Nephron progenitor cell (in vitro differentiated cells): ENCODE measurements at regions not wholly inside any gene's neighbourhood (a gene's known extent, or its start where the extent isn't known, plus 50 kb on each side); places are given as distances from the start of the nearest gene placed in this dataset.
A peak's percentile ranks its signal among the peaks of the same experiment; 100 is the strongest.

ENCODE experiments used
- DNase-seq: peaks from one replicate; pipeline ENCODE4 v3.0.0; 2021
- H3K27ac Mint-ChIP-seq: 2 replicates; pipeline ENCODE4 v1.8.0; 2021; ENCODE audit warnings: mild to moderate bottlenecking, moderate library complexity, mixed read lengths
- H3K27me3 Mint-ChIP-seq: 2 replicates; pipeline ENCODE4 v1.8.0; 2021; ENCODE audit warnings: mild to moderate bottlenecking, low read depth, mixed read lengths; ENCODE audit not compliant: poor library complexity
- H3K36me3 Mint-ChIP-seq: 2 replicates; pipeline ENCODE4 v1.8.0; 2021; ENCODE audit warnings: low read depth, mixed read lengths
- H3K4me1 Mint-ChIP-seq: 2 replicates; pipeline ENCODE4 v1.8.0; 2021; ENCODE audit warnings: mixed read lengths
- H3K4me3 Mint-ChIP-seq: 2 replicates; pipeline ENCODE4 v1.8.0; 2021; ENCODE audit warnings: mild to moderate bottlenecking, moderate library complexity, mixed read lengths
- H3K9me3 Mint-ChIP-seq: 2 replicates; pipeline ENCODE4 v1.8.0; 2021; ENCODE audit warnings: mild to moderate bottlenecking, moderate library complexity, mixed read lengths
- TF ChIP-seq, protein P1 (sequence below): fragments of 200-600 bp; sonication (generic); IDR thresholded peaks from 2 replicates; pipeline ENCODE4 v1.5.0; 2021; ENCODE audit warnings: antibody characterized with exemption

DNA sequence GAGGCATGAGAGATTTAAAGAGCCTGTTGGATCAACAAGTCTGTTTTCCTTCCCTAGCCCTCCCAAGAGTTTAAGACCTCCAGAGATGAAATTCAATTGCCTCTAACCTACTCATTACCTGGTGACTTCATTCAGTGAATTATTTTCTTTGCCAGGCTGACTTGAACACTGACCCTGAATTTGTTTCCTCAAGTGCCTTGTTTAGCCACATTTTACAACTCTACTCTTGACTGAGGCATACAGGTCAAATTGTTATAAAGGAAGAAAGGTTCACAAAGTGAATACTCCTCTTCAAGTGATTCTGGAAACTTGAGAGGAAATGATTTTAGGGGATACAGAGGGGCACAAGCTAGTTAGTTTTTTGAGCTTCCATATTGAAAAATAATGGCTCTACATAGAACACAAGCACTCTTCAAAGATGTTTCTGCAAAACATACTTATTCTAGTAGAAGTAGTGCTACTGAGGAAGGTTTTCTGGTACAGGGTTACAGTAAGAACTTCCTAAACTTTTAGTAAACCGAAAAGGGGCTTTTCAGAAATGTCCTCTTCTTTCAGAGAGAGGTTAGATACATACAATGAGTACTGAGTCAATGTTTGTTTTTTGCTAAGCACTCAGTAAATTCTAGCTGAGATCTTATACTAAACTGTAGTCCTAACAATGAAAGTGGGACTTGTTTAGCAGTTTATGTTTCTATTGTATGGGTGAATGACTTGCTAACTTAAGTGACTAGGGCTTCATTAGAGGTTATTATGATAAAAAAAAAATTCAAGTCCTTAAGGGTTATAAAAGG lies 137.4 kb upstream of the SATB1 start:
- no peak for DNase-seq
- H3K4me3 Mint-ChIP-seq: no peak overlapping the region
- no peaks in the 10 kb centered on the region for H3K36me3 Mint-ChIP-seq

DNA sequence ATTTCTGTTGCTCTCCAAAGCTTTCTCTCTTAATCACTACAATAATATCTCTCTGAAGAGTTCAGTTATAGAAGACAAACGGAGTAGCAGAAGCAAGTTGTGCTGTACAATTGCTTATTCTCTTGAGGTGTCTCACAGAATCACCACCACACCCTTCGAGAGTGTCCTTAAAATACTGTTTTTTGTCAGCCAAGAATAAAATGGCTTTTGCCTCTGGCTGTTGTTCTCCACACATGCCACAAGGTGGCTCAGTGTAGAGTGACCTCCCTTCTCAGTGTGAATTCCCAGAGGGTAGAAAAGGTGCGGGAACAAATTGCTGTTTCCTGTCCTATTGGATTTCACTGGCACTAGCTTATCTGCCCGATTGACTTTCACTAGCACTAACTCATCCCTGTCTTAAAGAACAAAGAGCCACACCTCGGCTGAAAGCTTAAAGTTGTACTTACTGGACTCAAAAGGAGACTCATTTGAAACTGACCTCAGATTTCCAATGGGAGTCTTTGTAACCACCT lies 134.2 kb upstream of the SATB1 start:
- H3K4me1 Mint-ChIP-seq: peaks cover 11% of the 10 kb centered on the region
- peaks cover 5% of the 10 kb centered on the region for H3K27me3 Mint-ChIP-seq
- DNase-seq: peak; percentile 40
- no peaks in the 10 kb centered on the region for H3K9me3 Mint-ChIP-seq
- H3K27ac Mint-ChIP-seq: no peak overlapping the region
- TF ChIP-seq, protein P1, sequence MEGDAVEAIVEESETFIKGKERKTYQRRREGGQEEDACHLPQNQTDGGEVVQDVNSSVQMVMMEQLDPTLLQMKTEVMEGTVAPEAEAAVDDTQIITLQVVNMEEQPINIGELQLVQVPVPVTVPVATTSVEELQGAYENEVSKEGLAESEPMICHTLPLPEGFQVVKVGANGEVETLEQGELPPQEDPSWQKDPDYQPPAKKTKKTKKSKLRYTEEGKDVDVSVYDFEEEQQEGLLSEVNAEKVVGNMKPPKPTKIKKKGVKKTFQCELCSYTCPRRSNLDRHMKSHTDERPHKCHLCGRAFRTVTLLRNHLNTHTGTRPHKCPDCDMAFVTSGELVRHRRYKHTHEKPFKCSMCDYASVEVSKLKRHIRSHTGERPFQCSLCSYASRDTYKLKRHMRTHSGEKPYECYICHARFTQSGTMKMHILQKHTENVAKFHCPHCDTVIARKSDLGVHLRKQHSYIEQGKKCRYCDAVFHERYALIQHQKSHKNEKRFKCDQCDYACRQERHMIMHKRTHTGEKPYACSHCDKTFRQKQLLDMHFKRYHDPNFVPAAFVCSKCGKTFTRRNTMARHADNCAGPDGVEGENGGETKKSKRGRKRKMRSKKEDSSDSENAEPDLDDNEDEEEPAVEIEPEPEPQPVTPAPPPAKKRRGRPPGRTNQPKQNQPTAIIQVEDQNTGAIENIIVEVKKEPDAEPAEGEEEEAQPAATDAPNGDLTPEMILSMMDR: peak; percentile 77
- H3K4me3 Mint-ChIP-seq: no peak overlapping the region
- no peaks in the 10 kb centered on the region for H3K36me3 Mint-ChIP-seq

More for the DNA sequence above, 137.4 kb upstream of the SATB1 start:
- TF ChIP-seq, protein P1: no peak
- Mint-ChIP-seq H3K27me3 (peaks cover 5% of the 10 kb centered on the region), H3K4me1 (peaks cover 11% of the 10 kb centered on the region), H3K9me3 (no peaks in the 10 kb centered on the region), H3K27ac (no peak overlapping the region)

DNA sequence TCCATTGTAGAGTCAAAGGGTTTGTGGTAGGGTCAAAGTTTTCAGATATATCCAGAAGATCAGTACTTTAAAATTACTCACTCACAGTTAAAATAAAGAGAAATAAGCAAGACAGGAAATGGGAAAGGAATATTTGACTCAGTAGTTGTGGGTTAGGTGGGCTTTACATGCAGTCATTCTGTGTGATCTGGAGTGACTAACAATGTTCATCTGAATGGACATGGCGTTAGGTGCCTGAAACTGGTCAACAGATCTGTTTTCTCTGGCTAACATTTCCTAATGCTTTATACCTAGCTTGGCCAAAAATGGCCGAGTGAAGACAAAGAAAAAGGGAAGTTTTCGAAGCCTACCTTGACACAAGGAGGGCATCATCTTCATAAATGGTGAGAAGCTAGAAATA lies 133.4 kb upstream of the SATB1 start:
- Mint-ChIP-seq H3K36me3 (no peaks in the 10 kb centered on the region), H3K4me3 (no peak overlapping the region), H3K27ac (no peak overlapping the region), H3K27me3 (peaks cover 5% of the 10 kb centered on the region), H3K4me1 (peaks cover 11% of the 10 kb centered on the region), H3K9me3 (no peaks in the 10 kb centered on the region)
- DNase-seq: no peak
- TF ChIP-seq, protein P1: no peak

DNA sequence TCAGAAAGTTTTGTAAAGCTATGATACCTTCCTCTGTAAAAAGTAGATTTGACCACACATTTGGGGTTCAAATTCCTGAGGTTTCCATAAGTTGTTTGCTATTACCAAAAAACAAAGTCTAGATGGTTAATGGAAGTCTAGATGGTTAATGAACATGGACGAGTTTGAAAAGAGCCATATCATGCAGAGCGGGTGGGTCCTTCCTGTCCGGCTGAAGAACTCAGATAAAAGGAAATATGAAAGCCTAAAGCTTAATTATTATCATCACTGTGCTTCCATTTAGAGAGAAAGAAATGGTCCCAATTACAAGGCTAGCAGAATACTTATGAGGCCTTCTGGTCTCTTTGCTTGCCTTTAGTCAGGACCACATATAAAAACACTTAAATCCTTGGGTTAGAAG lies 132.1 kb upstream of the SATB1 start:
- no peaks in the 10 kb centered on the region for H3K36me3 Mint-ChIP-seq
- peaks cover 11% of the 10 kb centered on the region for H3K4me1 Mint-ChIP-seq
- DNase-seq: no peak
- H3K27ac Mint-ChIP-seq: no peak overlapping the region
- H3K27me3 Mint-ChIP-seq: peaks cover 5% of the 10 kb centered on the region
- no peak overlapping the region for H3K4me3 Mint-ChIP-seq
- TF ChIP-seq, protein P1: no peak
- no peaks in the 10 kb centered on the region for H3K9me3 Mint-ChIP-seq

DNA sequence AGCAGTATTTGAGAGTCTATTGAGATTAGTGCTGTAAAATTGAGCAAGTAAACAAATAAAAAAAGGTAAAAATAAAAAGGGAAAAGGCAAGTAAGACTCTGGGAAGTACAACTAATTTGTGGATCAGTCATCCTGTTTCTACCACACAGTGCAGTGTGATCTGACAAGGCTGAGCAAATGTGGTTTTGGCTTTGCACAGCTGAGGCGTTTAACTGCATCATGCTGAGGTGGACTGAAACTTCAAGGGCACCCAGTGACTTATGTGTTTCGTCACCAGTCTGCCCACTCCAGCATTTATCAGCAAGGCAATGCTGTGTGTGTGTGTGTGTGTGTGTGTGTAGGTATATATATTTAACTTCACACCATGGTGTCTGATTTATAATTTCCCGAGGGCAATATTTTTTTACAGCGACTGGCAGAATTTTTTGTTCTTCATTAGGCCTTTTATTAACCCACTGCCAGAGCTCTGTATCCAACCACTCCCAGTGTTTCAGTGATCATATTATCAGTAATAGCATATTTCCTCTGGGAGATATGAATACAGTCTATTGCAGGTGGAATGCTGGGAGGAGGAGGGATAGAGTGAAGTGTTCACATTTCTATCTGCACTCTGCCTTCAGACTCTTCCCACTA lies 131.5 kb upstream of the SATB1 start:
- H3K36me3 Mint-ChIP-seq: no peaks in the 10 kb centered on the region
- peaks cover 11% of the 10 kb centered on the region for H3K4me1 Mint-ChIP-seq
- H3K27ac Mint-ChIP-seq: no peak overlapping the region
- H3K27me3 Mint-ChIP-seq: peaks cover 5% of the 10 kb centered on the region
- DNase-seq: no peak
- TF ChIP-seq, protein P1: no peak
- H3K9me3 Mint-ChIP-seq: no peaks in the 10 kb centered on the region
- no peak overlapping the region for H3K4me3 Mint-ChIP-seq
